CD4-positive, alpha-beta T cell treated with Interleukin-15 for 1 hour (primary cell): ENCODE measurements at regions not wholly inside any gene's neighbourhood (a gene's known extent, or its start where the extent isn't known, plus 50 kb on each side); places are given as distances from the start of the nearest gene placed in this dataset.

ENCODE experiments used
- DNase-seq: peaks from one replicate; pipeline ENCODE4 v3.0.0-alpha.2; 2020

GRCh38 chr11:115696563-115696962 lies 192.3 kb upstream of the CADM1 start:
- DNase-seq = no peak

DNA sequence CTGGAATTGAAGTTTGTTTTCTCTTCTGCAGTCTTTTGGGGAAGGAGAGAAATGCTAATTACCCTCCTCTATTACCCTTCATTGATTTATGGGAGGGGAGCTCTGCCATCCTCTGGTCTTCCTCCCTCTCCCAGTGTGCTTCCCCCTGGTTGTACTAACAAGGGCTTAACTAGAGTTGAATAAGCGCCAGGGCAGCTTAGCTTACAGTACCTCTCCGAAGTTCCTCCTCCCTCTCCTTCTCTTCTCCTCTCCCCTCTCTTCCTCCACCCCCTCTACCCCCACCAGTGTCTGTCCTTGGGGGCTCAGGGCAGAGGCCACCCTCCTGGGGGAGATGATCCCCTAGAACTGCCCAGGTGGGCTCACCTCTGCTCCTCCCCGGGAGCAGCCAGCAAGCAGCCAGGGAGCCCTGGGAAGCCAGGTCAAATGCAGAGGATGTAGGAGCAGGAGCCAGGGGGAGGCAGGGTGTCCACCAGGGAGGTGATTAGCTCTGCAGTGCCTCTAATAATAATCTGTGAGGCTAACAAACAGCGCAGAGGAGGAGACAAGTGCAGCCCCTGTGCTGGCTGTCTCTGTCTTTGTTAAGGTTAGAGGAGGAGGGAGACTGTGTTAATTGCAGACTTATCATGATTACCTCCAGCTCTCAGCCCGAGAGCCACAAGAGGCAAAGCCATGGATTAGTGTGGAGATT lies 191.6 kb upstream of the CADM1 start:
- no peak for DNase-seq

DNA sequence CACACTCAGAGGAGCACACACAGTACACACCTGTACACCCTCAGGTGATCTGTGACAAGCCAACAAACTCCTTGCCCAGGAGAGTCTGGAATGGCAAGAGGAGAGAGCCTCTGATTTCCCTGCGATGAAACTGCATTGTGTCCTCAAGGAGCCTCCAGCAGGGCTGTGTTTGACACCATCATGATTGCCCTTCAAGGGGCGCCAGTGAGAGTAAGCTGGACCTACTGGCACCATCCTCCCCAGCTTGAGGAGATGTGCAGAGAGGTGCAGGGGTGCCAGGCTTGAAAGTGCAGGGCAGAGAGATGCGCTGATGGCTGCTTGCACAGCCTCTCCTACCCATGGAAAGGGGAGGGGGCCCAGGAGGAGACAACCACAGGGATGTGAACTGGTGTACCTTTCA lies 188.8 kb upstream of the CADM1 start:
- DNase-seq = no peak

DNA sequence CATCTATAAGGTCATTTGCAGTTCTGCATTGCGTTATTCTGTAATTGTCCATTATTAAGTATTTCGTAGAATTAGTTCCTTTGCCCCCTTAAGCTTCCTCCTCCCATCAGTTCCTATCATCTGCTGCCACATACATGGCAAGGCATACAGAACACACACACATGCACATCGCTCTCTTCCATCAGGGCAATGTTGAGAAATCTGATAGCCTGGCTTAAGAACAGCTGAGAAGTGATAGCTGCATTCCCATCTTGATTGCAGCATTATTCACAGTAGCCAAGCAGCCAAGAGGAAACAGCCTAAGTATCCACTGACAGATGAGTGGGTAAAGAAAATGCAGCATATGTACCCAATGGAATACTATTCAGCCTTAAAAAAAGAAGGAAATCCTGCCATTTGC lies 186.8 kb upstream of the CADM1 start:
- no peak for DNase-seq

GRCh38 chr11:115687934-115688333 lies 183.7 kb upstream of the CADM1 start:
- DNase-seq = no peak

DNA sequence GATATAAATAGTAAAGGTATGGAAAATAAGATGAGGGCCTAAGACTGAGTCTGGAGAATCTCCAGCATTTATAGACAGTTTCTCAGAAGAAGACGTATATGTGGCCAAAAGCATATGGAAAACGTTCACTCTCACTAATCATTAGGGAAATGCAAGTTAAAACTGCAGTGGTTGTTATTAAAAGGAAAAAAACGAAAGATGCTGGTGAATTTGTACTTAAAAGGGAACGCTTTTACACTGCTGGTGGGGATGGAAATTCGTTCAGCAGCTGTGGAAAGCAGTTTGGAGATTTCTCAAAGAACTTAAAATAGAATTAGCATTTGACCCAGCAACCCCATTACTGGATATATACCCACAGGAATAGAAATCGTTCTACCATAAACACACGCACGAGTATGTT lies 180.5 kb upstream of the CADM1 start:
- DNase-seq = no peak

GRCh38 chr11:115684135-115684534 lies 179.9 kb upstream of the CADM1 start:
- no peak for DNase-seq

- DNase-seq = no peak
These were observed 178.7 kb upstream of the CADM1 start for GRCh38 chr11:115682888-115683287.

GRCh38 chr11:115682101-115682500 lies 177.9 kb upstream of the CADM1 start:
- no peak for DNase-seq

GRCh38 chr11:115679945-115680344 lies 175.7 kb upstream of the CADM1 start:
- no peak for DNase-seq

DNA sequence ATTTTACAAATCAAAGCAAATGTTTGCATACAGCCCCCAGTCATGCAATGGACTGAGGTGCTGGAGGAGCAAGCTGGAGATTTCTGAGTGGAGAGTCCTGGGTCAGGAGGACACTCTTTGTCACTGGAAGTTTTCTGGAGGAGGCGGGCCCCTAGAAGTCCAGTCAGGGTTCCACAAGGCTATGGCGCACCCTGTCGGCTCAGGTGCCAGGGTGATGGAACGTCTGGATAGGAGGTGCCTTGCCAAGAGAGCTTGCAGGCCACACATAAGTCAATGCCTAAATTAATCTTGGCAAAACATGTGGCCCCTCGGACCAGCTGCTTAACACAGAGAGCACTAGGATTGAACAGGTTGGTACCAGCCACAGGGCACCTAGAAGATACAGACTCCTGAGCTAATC lies 174.7 kb upstream of the CADM1 start:
- DNase-seq = no peak

- DNase-seq = no peak
These were observed 173.0 kb upstream of the CADM1 start for GRCh38 chr11:115677190-115677589.

- DNase-seq = no peak
These were observed 172.6 kb upstream of the CADM1 start for GRCh38 chr11:115676768-115677167.

- no peak for DNase-seq
These were observed 172.0 kb upstream of the CADM1 start for GRCh38 chr11:115676206-115676605.

- no peak for DNase-seq
These were observed 170.8 kb upstream of the CADM1 start for GRCh38 chr11:115674937-115675544.

DNA sequence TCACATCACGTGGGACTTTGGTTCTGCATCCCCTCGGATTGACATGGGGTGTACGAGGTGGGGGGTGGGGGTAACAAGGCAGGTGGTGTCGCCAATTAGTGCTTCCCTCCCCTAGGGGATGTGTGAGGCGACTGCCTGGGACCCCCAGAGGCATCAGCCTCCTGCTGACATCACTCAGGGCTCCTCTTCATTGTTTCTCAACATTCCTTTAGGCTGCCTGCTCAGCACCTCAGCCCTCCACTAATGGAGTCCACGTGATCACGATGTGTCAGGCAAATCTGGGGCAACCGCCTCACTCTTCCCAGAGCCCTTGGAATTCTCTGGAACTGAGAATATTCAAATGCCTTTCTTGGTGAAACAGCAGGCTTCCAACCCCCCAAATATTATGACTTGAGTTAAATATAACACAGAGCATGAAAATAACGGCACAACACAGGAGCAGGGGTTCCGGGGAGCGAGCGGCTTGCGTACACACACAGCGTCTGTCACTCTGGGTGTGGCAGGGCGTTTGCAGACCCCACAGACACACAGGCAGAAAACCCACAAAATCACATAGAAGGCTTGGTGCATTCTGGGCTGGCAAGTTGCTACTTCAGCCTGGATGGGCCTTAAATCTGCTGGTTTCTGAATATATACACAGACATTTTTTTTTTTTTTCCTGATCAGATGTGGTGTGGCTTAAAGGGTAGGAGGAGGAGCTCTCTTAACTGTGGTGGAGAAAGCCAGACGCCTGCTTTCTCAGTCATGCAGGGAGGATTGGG lies 170.1 kb upstream of the CADM1 start:
- DNase-seq = no peak

GRCh38 chr11:115673720-115674119 lies 169.5 kb upstream of the CADM1 start:
- no peak for DNase-seq

- DNase-seq = no peak
These were observed 168.8 kb upstream of the CADM1 start for GRCh38 chr11:115672999-115673411.

DNA sequence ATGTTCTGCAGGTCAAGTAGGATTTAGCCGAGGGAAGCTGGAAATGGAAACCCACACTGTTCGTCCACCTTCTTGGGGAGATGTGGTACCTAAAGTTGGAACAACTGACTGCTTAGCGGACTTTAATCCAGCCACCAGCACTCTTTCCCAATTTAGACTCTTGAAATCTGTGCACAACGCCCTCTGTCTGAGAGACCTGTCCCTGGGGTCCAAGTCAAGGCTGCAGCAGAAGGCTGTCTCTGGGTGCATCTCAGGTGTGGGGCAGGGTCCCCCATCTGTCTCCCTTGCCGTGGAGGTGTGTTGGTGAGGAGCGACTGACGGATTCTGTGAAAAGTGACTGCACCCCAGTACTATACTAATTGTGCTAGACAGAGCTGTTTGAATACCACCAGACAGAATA lies 168.2 kb upstream of the CADM1 start:
- DNase-seq = no peak

GRCh38 chr11:115670538-115671205 lies 166.5 kb upstream of the CADM1 start:
- no peak for DNase-seq

DNA sequence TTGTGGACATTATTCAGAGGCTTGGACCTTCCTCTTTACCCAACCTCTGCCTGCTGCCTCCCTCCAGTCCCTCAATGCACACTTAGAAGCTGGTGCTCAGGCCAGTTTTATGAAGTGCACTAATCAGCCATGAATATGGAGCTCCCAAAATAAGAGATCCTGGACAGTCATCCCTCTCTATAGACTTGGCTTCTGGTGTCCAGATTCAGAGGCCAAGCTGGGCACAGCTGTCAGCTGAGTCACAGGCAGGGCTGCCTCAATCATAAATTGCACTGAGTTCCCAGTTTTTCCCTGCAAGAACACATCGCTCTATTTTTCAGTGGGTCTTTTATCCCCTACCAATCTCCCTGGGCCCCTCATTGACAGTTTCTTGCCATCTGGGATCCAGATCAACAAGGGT lies 161.7 kb upstream of the CADM1 start:
- no peak for DNase-seq

DNA sequence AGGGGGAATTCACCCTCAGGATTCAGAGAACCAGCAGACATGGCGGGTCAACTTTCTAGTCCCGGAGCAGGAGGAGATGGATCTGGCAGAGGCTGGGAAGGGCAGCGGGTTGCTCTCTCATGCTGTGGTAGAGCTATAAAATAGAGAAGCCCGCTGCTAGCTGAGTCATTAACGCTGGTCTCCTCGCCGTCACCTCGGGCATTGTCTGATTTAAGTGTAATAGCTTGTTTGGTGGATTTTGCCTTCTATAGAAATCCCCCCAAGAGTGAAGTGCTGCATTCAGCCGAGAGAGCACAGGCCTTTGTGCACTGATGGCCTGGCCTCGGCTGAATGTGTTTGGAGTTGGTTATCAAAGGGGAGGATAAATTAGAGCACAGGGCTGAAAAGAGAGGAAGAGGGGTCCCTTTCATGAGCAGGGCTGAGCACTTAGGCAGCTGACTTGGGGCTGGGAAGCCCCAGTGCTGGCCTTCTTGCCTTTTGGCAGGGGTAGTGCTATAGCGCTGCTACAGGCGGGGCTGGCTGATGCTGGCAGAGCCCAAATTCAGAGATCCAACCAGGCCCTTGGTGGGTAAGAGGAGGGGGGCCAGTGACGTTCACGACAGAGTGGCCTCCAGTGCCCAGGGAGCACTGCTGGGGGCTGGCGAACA lies 161.1 kb upstream of the CADM1 start:
- no peak for DNase-seq

- no peak for DNase-seq
These were observed 160.1 kb upstream of the CADM1 start for GRCh38 chr11:115664313-115664712.
